ENCODE measurements at regions not wholly inside any gene's neighbourhood (a gene's known extent, or its start where the extent isn't known, plus 50 kb on each side); places are given as distances from the start of the nearest gene placed in this dataset.

- TF ChIP-seq CTCF (IDR thresholded peaks at IDR 0.05; ENCODE audit: low read length) = no peak
- TF ChIP-seq EZH2 (optimal IDR thresholded peaks at IDR 0.05; ENCODE audit: low read depth, low read length) = no peak
- no peak for TF ChIP-seq EZH2phosphoT487 (IDR thresholded peaks at IDR 0.05; ENCODE audit: low read length)
These were observed 192.1 kb upstream of the KLF14 start for GRCh38 chr7:130926001-130926691.
